ENCODE measurements at regions not wholly inside any gene's neighbourhood (a gene's known extent, or its start where the extent isn't known, plus 50 kb on each side); places are given as distances from the start of the nearest gene placed in this dataset.

DNA sequence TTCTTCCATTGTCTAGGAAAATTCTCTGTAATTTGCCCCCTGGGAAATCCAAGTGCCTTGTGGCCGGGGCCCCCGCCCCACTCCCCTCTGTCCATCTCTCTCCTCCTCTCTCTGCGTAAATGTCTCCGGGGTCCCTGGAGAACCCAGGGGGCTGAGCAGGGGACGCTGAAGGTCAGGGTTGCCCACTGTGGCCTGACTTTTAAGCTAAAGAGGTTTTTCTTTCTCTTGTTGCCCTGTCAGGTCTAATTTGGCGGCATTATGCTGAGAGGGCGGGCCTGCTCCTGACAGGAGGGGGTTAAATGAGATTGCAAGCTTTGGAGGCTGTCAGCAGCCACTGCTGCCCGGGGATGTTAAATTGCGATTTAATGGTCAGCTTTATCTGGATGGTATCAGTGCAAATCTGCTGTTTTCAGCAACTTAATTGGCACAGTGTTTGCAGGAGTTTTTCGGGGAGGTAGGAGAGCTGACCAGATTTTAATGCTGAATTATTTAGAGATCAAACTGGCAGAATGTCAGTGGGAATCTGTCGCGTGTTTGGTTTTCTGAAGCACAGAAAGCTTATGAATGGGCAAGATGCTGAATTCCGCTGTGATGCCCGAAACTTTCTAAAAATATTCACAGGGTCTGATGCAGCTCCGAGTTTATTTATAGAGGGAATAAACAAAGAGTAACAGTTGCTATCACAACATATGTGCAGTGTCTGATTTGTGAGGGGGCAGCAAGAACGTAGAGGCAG lies 93.2 kb upstream of the SOX1 start:
- DNase-seq = no peak

DNA sequence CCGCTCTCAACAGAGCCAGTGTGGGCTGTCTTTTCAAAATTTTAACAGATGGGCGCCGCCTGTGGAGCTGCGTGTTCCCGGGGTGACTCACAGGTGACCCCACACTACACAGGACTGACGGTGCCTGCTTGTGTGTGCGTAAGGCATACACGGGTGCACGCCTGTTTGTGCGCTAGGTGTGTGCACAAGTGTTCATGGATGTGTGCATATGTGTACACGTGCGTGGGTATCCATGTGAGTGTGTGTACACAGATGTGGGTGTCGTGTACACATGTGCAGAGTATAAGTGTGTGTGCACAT lies 92.7 kb upstream of the SOX1 start:
- DNase-seq = no peak

GRCh38 chr13:111975539-111976473 lies 91.1 kb upstream of the SOX1 start:
- DNase-seq = no peak

DNA sequence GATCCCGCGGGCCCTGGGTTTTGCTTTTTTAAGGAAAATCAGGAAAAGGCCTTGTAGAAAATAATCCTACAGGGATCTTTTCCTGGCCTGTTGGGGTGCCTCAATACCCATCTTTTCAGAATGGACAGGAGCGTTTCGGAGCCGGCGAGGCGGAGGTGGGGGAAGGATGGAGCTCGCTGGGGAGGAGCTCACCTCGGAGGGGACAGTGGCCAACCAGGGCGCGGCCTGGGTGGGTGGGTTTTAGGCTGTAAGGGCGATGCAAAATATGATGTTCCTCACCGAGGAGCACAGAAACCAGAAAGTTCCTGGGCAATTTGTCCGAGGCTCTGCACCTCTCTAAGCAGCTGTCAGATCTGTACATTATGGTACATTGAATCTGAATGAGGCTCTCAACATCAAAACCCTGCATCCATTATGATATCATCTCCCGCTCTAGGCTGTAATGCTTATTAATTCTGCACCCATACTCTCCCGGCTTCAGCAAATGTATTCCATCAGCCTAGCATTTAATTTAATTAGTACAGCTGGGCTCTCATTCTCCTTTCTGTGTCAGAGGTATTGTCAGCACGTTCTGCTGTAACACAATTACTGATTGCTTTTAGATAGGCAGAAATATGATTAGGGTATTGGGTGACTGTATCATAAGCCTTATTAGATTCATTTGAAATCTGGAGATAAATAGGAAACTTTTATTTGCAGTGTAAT lies 90.3 kb upstream of the SOX1 start:
- DNase-seq = no peak

GRCh38 chr13:111977179-111977506 lies 89.8 kb upstream of the SOX1 start:
- no peak for DNase-seq

DNA sequence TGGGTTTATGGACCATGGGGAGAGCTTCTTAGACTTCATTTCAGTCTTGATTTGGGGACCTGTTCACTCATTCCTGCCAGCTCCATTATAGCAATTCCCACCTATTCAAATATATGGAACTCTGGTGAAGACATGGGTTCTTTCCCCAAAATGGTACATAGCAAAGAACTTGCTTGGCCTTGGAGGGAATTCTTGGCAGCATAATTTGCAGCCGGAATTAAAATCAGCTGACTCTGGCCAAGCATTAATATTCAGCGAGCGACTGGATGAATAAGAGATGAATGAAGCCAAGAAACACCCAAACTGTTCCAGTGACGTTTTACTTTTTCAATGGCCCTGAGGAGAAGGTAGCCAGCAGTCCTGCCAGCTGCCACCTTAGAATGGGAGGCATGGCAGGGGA lies 88.4 kb upstream of the SOX1 start:
- no peak for DNase-seq

GRCh38 chr13:111980146-111980929 lies 86.6 kb upstream of the SOX1 start:
- DNase-seq = no peak

DNA sequence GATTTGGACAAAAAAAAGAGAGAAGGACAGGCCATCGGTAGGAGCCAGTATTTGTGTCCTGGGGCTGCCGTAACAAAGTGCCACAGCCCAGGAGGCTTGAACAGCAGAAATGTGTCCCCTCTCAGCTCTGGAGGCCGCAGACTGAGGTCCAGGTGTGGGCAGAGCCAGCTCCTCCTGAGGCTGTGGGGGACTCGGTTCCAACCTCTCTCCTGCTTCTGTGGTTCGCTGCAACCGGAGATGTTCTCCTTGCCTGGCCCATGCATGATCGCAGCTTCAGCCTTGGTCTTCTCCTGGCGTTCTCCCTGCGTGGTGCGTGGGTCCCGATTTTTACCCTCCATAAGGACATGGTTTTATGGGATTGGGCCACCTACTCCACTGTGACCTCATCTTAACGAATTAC lies 85.9 kb upstream of the SOX1 start:
- DNase-seq = no peak

DNA sequence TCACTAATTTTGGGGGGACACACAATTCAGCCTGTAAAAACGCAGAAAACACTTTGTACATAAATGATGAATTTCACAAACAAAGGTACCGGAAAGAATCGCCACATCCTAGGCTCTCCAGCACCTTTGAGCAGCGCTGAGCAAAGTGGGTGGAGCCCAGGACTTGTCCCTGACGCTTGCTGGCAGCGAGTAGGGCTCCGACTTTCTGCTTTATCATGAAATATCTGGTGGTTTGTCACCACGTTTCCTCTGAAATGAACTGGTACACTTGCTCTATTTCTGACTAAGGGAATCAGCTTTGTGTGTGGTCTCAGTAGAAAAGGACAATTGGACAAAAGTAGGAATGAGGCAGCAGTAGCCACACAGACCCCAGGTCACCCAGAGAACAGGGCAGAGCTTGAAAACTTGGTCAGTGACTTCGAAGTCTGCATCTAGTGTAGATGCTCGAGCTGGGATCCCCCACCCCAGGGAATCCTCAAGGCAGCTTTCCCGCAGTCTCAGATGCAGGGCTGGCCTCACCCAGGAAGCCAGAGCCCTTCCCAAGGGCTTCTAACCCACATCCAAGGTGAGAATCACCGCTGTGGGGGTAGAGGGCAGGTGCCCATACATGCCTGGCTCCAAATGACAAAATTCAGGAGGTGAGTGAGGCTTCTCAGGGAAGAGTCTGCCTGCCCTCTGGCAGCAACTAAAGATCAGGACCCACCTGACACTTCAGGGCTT lies 85.3 kb upstream of the SOX1 start:
- DNase-seq = no peak

GRCh38 chr13:111984349-111984748 lies 82.6 kb upstream of the SOX1 start:
- no peak for DNase-seq

GRCh38 chr13:111990362-111990761 lies 76.6 kb upstream of the SOX1 start:
- DNase-seq = no peak

DNA sequence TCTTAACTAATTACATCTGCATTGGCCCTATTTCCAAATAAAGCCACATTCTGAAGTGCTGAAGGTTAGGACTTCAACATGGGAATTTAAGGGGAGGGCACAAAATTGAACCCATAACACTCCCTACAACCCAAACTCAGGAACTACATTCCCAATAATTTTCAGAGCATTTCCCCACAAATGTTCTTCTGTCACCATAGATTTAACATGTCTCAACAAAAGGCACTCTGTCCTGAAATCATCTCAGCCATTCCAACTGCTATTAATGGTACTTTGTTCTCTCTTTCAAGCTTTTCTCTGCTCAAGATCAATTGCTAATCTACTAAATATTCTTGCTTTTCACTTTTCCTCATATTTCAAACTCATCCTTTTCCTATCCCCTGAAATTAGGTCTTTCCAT lies 74.0 kb upstream of the SOX1 start:
- no peak for DNase-seq

- DNase-seq = no peak
Measured at GRCh38 chr13:111993691-111994090, 73.3 kb upstream of the SOX1 start.

DNA sequence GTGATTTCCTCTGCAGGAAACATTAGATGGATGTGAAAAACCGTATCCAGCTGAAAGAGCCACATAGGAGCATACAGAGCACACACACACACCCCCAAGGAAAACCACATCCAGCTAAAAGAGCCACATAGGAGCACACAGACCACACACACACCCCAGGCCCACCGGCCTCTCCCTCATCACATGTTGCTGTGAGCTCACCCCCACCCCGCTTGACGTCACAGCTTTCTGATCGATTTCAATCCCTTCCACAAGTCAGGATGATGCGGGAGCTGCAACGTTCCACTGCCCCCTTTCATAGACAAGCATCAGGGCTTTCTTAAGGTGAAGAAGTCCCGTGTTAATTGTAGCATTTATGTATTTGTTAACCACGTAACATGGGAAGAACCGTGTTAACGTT lies 72.4 kb upstream of the SOX1 start:
- no peak for DNase-seq

- DNase-seq = no peak
Measured at GRCh38 chr13:111999352-111999751, 67.6 kb upstream of the SOX1 start.

DNA sequence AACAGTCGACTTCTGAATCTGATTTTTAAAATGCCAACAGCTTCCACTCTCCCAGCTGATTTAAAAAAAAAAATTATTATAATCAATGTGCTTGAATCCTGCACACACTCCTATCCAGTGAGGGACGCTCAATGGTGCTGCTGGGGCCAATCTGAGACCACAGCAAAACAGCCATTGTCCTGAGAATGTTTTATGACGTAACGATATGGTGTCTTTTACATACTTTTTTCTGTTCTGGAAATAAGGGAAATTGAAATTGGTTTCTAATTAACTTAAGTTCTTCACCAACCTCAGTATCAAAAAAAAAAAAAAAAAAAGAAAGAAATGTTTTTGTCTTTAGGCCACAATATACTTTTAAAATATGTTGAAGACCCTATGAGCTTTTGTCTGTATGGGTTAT lies 66.1 kb upstream of the SOX1 start:
- DNase-seq = no peak

DNA sequence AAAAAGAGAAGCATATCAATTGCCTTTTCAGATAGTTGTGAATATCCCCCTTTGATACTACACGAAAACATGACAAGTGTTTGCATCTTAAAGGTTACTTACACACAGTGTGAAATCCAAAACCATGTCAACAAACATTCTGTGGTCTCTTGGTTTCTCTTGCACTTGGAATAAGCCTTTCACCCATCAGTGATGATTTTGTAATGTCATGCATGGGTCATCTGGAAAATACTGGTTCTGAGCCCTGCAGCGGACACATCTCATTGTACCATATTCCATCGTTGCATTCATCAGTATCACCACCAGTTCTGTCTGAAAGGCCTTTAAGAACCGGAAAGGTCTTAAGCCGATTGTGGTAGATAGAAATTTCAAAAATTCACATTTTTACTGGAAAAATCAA lies 65.4 kb upstream of the SOX1 start:
- no peak for DNase-seq

- no peak for DNase-seq
Measured at GRCh38 chr13:112003396-112003795, 63.6 kb upstream of the SOX1 start.

DNA sequence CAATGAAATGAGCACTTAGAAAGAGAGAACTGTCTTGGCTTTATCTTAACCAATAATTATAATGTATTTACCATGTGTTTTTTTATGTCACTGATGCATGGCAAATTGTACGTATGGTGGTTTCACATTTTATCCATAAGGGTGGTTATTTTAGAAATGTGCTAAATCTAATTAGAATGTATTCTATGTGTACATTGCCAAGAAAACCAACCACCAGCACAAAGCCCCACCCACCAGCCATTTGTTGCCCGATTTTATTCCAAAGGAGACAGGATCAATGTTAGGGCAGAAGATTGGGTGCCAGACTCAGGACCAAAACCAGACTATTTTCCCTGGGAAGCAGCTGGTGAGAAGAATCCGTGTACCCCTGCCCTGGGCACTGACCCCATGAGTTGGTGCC lies 63.0 kb upstream of the SOX1 start:
- DNase-seq = no peak

DNA sequence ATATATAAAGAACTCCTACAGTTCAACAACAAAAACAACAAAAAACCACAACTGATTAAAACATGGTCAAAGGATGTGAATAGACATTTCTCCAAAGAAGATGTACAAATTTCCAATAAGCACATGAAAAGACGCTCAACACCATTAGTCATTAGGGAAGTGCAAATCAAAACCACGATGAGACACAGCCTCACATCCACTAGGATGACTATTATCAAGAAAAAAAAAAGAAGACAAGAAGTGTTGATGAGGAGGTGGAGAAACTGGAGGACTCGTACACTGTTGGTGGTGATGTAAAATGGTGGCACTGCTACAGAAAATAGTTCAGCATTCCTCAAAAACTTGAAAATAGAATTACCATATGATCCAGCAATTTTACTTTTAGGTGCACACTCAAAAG lies 61.0 kb upstream of the SOX1 start:
- no peak for DNase-seq

GRCh38 chr13:112007191-112007590 lies 59.8 kb upstream of the SOX1 start:
- DNase-seq = no peak

DNA sequence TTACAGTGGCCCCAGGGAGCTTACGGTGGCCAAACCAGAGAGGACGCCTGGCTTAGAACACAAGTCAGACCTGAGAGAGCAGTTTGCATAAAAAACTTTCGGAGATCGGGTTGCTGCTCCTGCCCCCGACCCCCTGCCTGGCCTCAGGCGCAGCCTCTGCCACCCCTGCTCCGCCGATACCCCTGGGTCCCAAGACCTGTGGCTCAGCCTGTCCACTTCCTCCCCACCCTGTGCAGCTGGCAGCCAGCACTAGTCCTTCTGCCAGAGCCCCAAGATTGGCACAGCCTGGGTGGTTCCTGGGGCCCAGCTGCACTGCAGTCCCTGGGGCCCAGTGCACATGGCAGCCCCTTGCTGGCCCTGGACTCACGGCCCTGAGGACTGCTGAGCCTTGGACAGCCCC lies 56.2 kb upstream of the SOX1 start:
- no peak for DNase-seq

Data from DMS153 (cell line).